ENCODE measurements at regions not wholly inside any gene's neighbourhood (a gene's known extent, or its start where the extent isn't known, plus 50 kb on each side); places are given as distances from the start of the nearest gene placed in this dataset.

GRCh38 chr10:31582365-31583052 lies 263.5 kb downstream of the ZEB1 start:
- TF ChIP-seq, protein P1, sequence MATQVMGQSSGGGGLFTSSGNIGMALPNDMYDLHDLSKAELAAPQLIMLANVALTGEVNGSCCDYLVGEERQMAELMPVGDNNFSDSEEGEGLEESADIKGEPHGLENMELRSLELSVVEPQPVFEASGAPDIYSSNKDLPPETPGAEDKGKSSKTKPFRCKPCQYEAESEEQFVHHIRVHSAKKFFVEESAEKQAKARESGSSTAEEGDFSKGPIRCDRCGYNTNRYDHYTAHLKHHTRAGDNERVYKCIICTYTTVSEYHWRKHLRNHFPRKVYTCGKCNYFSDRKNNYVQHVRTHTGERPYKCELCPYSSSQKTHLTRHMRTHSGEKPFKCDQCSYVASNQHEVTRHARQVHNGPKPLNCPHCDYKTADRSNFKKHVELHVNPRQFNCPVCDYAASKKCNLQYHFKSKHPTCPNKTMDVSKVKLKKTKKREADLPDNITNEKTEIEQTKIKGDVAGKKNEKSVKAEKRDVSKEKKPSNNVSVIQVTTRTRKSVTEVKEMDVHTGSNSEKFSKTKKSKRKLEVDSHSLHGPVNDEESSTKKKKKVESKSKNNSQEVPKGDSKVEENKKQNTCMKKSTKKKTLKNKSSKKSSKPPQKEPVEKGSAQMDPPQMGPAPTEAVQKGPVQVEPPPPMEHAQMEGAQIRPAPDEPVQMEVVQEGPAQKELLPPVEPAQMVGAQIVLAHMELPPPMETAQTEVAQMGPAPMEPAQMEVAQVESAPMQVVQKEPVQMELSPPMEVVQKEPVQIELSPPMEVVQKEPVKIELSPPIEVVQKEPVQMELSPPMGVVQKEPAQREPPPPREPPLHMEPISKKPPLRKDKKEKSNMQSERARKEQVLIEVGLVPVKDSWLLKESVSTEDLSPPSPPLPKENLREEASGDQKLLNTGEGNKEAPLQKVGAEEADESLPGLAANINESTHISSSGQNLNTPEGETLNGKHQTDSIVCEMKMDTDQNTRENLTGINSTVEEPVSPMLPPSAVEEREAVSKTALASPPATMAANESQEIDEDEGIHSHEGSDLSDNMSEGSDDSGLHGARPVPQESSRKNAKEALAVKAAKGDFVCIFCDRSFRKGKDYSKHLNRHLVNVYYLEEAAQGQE (IDR thresholded peaks at IDR 0.05): no peak
- TF ChIP-seq, protein P2, sequence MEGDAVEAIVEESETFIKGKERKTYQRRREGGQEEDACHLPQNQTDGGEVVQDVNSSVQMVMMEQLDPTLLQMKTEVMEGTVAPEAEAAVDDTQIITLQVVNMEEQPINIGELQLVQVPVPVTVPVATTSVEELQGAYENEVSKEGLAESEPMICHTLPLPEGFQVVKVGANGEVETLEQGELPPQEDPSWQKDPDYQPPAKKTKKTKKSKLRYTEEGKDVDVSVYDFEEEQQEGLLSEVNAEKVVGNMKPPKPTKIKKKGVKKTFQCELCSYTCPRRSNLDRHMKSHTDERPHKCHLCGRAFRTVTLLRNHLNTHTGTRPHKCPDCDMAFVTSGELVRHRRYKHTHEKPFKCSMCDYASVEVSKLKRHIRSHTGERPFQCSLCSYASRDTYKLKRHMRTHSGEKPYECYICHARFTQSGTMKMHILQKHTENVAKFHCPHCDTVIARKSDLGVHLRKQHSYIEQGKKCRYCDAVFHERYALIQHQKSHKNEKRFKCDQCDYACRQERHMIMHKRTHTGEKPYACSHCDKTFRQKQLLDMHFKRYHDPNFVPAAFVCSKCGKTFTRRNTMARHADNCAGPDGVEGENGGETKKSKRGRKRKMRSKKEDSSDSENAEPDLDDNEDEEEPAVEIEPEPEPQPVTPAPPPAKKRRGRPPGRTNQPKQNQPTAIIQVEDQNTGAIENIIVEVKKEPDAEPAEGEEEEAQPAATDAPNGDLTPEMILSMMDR (IDR thresholded peaks at IDR 0.05): no peak
- TF ChIP-seq SMC3 (IDR thresholded peaks at IDR 0.05) (no peak), EP300 (IDR thresholded peaks at IDR 0.05) (no peak), POLR2A (IDR thresholded peaks at IDR 0.05; ENCODE audit: low read length) (no peak), HDAC2 (IDR thresholded peaks at IDR 0.05) (no peak), SREBF2 (IDR thresholded peaks at IDR 0.05) (no peak)
- TF ChIP-seq, protein P3, sequence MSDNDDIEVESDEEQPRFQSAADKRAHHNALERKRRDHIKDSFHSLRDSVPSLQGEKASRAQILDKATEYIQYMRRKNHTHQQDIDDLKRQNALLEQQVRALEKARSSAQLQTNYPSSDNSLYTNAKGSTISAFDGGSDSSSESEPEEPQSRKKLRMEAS (IDR thresholded peaks at IDR 0.05): no peak
